ENCODE measurements at regions not wholly inside any gene's neighbourhood (a gene's known extent, or its start where the extent isn't known, plus 50 kb on each side); places are given as distances from the start of the nearest gene placed in this dataset.

GRCh38 chr15:31733424-31733823 is 296.9 kb upstream of the CHRNA7 start:
- H3K4me3 ChIP-seq (replicated peaks in 1 of 3; ENCODE audit: insufficient read depth in 1 of 3, low read depth in 1 of 3, low read length in 3 of 3) = no peak overlapping the region
- H3K27ac ChIP-seq (ENCODE audit: insufficient read depth, low read depth, low read length) = no peak overlapping the region
- no peak overlapping the region for H2AFZ ChIP-seq (ENCODE audit: low read depth, low read length)
- no peak overlapping the region for H3K9ac ChIP-seq (replicated peaks; ENCODE audit: extremely low read depth, insufficient read depth, low read length)
- ChIA-PET POLR2A (no interaction called here), CTCF (no interaction called here)
- H4K20me1 ChIP-seq (replicated peaks; ENCODE audit: control insufficient read depth, extremely low read depth, insufficient read depth, low read length) = no peaks in the 10 kb centered on the region
- no TSS peak for BruUV-seq (replicated peaks)
- no peaks in the 10 kb centered on the region for H3K36me3 ChIP-seq (ENCODE audit: control insufficient read depth in 2 of 2, extremely low read depth in 1 of 2, insufficient read depth in 2 of 2, low read length in 2 of 2)
- FAIRE-seq (no peak), DNase-seq (ENCODE audit: low read depth, low spot score) (no peak)
- TF ChIP-seq EZH2 (IDR thresholded peaks at IDR 0.05; ENCODE audit: borderline replicate concordance, low read depth, low read length, severe bottlenecking) (no peak), MAX (IDR thresholded peaks at IDR 0.05; ENCODE audit: insufficient read depth, insufficient read length) (no peak), MYC (IDR thresholded peaks at IDR 0.05; ENCODE audit: low read depth, low read length) (no peak), POLR2A (IDR thresholded peaks at IDR 0.05; ENCODE audit: low read depth, low read length) (no peak)
- no peaks in the 10 kb centered on the region for H3K4me1 ChIP-seq (ENCODE audit: control insufficient read depth, extremely low read depth, insufficient read depth, low read length)
- intact Hi-C loops (cut with micrococcal nuclease) (no loop called here), dilution Hi-C loops (cut with MboI; ENCODE audit: extremely low pct_ligation_motif_present, low sequenced_read_pairs) (no loop called here)
- no peaks in the 10 kb centered on the region for H3K79me2 ChIP-seq (ENCODE audit: control insufficient read depth, insufficient read depth, low read length)
- H3K4me2 ChIP-seq (ENCODE audit: insufficient read depth, low read length) = no peak overlapping the region
- peaks cover 6% of the 10 kb centered on the region for H3K9me3 ChIP-seq (replicated peaks; ENCODE audit: control insufficient read depth, insufficient read depth, low read length)
- H3K9me1 ChIP-seq (replicated peaks; ENCODE audit: control insufficient read depth, extremely low read depth, insufficient read depth, low read length) = no peaks in the 10 kb centered on the region
- H3K27me3 ChIP-seq (ENCODE audit: control insufficient read depth in 2 of 2, insufficient read depth in 2 of 2, low read length in 2 of 2) = no peaks in the 10 kb centered on the region

- Histone ChIP-seq H3K79me2 (ENCODE audit: control insufficient read depth, insufficient read depth, low read length) (no peaks in the 10 kb centered on the region), H3K27me3 (ENCODE audit: control insufficient read depth in 2 of 2, insufficient read depth in 2 of 2, low read length in 2 of 2) (no peaks in the 10 kb centered on the region), H3K4me2 (ENCODE audit: insufficient read depth, low read length) (no peak overlapping the region), H3K4me1 (ENCODE audit: control insufficient read depth, extremely low read depth, insufficient read depth, low read length) (no peaks in the 10 kb centered on the region), H3K9ac (replicated peaks; ENCODE audit: extremely low read depth, insufficient read depth, low read length) (no peak overlapping the region), H4K20me1 (replicated peaks; ENCODE audit: control insufficient read depth, extremely low read depth, insufficient read depth, low read length) (no peaks in the 10 kb centered on the region), H3K36me3 (ENCODE audit: control insufficient read depth in 2 of 2, extremely low read depth in 1 of 2, insufficient read depth in 2 of 2, low read length in 2 of 2) (no peaks in the 10 kb centered on the region), H3K9me1 (replicated peaks; ENCODE audit: control insufficient read depth, extremely low read depth, insufficient read depth, low read length) (no peaks in the 10 kb centered on the region), H3K9me3 (replicated peaks; ENCODE audit: control insufficient read depth, insufficient read depth, low read length) (peaks cover 2% of the 10 kb centered on the region), H3K27ac (ENCODE audit: insufficient read depth, low read depth, low read length) (no peak overlapping the region), H3K4me3 (replicated peaks in 1 of 3; ENCODE audit: insufficient read depth in 1 of 3, low read depth in 1 of 3, low read length in 3 of 3) (no peak overlapping the region), H2AFZ (ENCODE audit: low read depth, low read length) (no peak overlapping the region)
- POLR2A ChIA-PET = no interaction called here
- FAIRE-seq (no peak), DNase-seq (ENCODE audit: low read depth, low spot score) (no peak)
- dilution Hi-C loops (cut with MboI; ENCODE audit: extremely low pct_ligation_motif_present, low sequenced_read_pairs) (no loop called here), intact Hi-C loops (cut with micrococcal nuclease) (no loop called here)
- TF ChIP-seq CTCF (IDR thresholded peaks at IDR 0.05; ENCODE audit: extremely low read depth in 1 of 2, insufficient read depth in 1 of 2, low read depth in 1 of 2, low read length in 2 of 2) = no peak
- TF ChIP-seq MYC (IDR thresholded peaks at IDR 0.05; ENCODE audit: low read depth, low read length) = no peak
- no peak for TF ChIP-seq GATA2 (IDR thresholded peaks at IDR 0.05; ENCODE audit: insufficient read depth, insufficient read length, low read depth, low read length)
- no peak for TF ChIP-seq MAX (IDR thresholded peaks at IDR 0.05; ENCODE audit: insufficient read depth, insufficient read length)
- TF ChIP-seq FOS (IDR thresholded peaks at IDR 0.05; ENCODE audit: borderline replicate concordance, insufficient read depth, low read length) = no peak
- no TSS peak for BruUV-seq (replicated peaks)
- CTCF ChIA-PET = no interaction called here
Observed at GRCh38 chr15:31740203-31740602, 290.1 kb upstream of the CHRNA7 start.

Data from endothelial cell of umbilical vein (primary cell).